Astrocyte (in vitro differentiated cells and primary cell): ENCODE measurements at regions not wholly inside any gene's neighbourhood (a gene's known extent, or its start where the extent isn't known, plus 50 kb on each side); places are given as distances from the start of the nearest gene placed in this dataset.

ENCODE experiments used
- DNase-seq: peaks from one replicate; pipeline ENCODE4 v3.0.0-alpha.2; 2010; ENCODE audit warnings: low read depth
- FAIRE-seq: peaks from 2 replicates; lab custom pipeline; 2011; peaks lifted over from hg19 to GRCh38; lab: Jason Lieb, UNC
- H2AFZ ChIP-seq: 2 replicates; pipeline ENCODE4 v1.6.0; 2012; ENCODE audit warnings: low read depth, low read length, inconsistent platforms
- H3K27ac ChIP-seq: 2 replicates; pipeline ENCODE4 v1.5.1; 2011; ENCODE audit warnings: low read depth, low read length, inconsistent platforms
- H3K27me3 ChIP-seq: 2 replicates; pipeline ENCODE4 v1.6.0; 2011; ENCODE audit warnings: low read length, inconsistent platforms; ENCODE audit not compliant: insufficient read depth
- H3K36me3 ChIP-seq: 2 replicates; pipeline ENCODE4 v1.5.1; 2011; ENCODE audit warnings: low read length, inconsistent platforms; ENCODE audit not compliant: insufficient read depth
- H3K4me1 ChIP-seq: 2 replicates; pipeline ENCODE4 v1.5.1; 2011; ENCODE audit warnings: low read length, inconsistent platforms; ENCODE audit not compliant: insufficient read depth
- H3K4me2 ChIP-seq: 2 replicates; pipeline ENCODE4 v1.6.0; 2012; ENCODE audit warnings: low read length, inconsistent platforms
- H3K4me3 ChIP-seq: 2 replicates; pipeline ENCODE4 v1.5.1; 2011; ENCODE audit warnings: low read depth, mild to moderate bottlenecking, low read length, inconsistent platforms; ENCODE audit not compliant: insufficient read depth
- H3K79me2 ChIP-seq: 2 replicates; pipeline ENCODE4 v1.6.0; 2012; ENCODE audit warnings: mild to moderate bottlenecking, low read length, inconsistent platforms; ENCODE audit not compliant: insufficient read depth
- H3K9ac ChIP-seq: 2 replicates; pipeline ENCODE4 v1.6.0; 2012; ENCODE audit warnings: mild to moderate bottlenecking, low read length, inconsistent platforms
- H3K9me3 ChIP-seq: 2 replicates; pipeline ENCODE4 v1.5.1; 2012; ENCODE audit warnings: low read depth, mild to moderate bottlenecking, low read length, inconsistent platforms; ENCODE audit not compliant: insufficient read depth
- H4K20me1 ChIP-seq: 2 replicates; pipeline ENCODE4 v1.6.0; 2012; ENCODE audit warnings: low read length, inconsistent platforms; ENCODE audit not compliant: insufficient read depth
- H3K27ac Mint-ChIP-seq: one replicate; pipeline ENCODE4 v1.8.0; 2021; ENCODE audit warnings: mild to moderate bottlenecking, mixed read lengths; ENCODE audit not compliant: unreplicated experiment
- H3K27me3 Mint-ChIP-seq: one replicate; pipeline ENCODE4 v1.8.0; 2021; ENCODE audit warnings: low read depth, mixed read lengths; ENCODE audit not compliant: unreplicated experiment
- H3K36me3 Mint-ChIP-seq: one replicate; pipeline ENCODE4 v1.8.0; 2021; ENCODE audit warnings: low read depth, mixed read lengths; ENCODE audit not compliant: unreplicated experiment
- H3K4me1 Mint-ChIP-seq: one replicate; pipeline ENCODE4 v1.8.0; 2021; ENCODE audit warnings: low read depth, mixed read lengths; ENCODE audit not compliant: unreplicated experiment
- H3K4me3 Mint-ChIP-seq: one replicate; pipeline ENCODE4 v1.8.0; 2021; ENCODE audit warnings: mild to moderate bottlenecking, moderate library complexity, mixed read lengths; ENCODE audit not compliant: unreplicated experiment
- H3K9me3 Mint-ChIP-seq: one replicate; pipeline ENCODE4 v1.8.0; 2021; ENCODE audit warnings: mild to moderate bottlenecking, mixed read lengths; ENCODE audit not compliant: unreplicated experiment
- CTCF ChIP-seq: IDR thresholded peaks from 2 replicates; pipeline ENCODE4 v1.5.1; 2011; ENCODE audit warnings: low read depth, mild to moderate bottlenecking, inconsistent platforms, low read length, moderate library complexity; ENCODE audit not compliant: insufficient read depth
- EZH2 ChIP-seq: IDR thresholded peaks from 2 replicates; pipeline ENCODE4 v1.6.1; 2012; ENCODE audit warnings: mild to moderate bottlenecking, low read length, inconsistent platforms; ENCODE audit not compliant: insufficient read depth

GRCh38 chr6:167446971-167447370, 122.1 kb downstream of the TTLL2 start:
- H3K4me3 ChIP-seq, result no peak overlapping the region
- H3K27ac ChIP-seq, result no peak overlapping the region
- no peak overlapping the region for H2AFZ ChIP-seq
- Mint-ChIP-seq H3K4me1 (peaks cover 14% of the 10 kb centered on the region), H3K36me3 (no peaks in the 10 kb centered on the region), H3K27me3 (peaks cover 39% of the 10 kb centered on the region), H3K27ac (no peak overlapping the region), H3K4me3 (no peak overlapping the region), H3K9me3 (peaks cover 6% of the 10 kb centered on the region)
- H3K9me3 ChIP-seq, result no peaks in the 10 kb centered on the region
- no peak overlapping the region for H3K9ac ChIP-seq
- H3K4me1 ChIP-seq, result no peaks in the 10 kb centered on the region
- DNase-seq, result no peak
- TF ChIP-seq EZH2, result no peak
- no peak for TF ChIP-seq CTCF
- no peak overlapping the region for H3K4me2 ChIP-seq
- no peak for FAIRE-seq
- H3K27me3 ChIP-seq, result peaks cover 3% of the 10 kb centered on the region
- no peaks in the 10 kb centered on the region for H4K20me1 ChIP-seq
- no peaks in the 10 kb centered on the region for H3K79me2 ChIP-seq
- no peaks in the 10 kb centered on the region for H3K36me3 ChIP-seq

- Histone ChIP-seq H4K20me1 (no peaks in the 10 kb centered on the region), H3K4me1 (no peaks in the 10 kb centered on the region), H3K4me3 (no peak overlapping the region), H3K9me3 (no peaks in the 10 kb centered on the region), H3K79me2 (no peaks in the 10 kb centered on the region), H3K27ac (no peak overlapping the region), H3K36me3 (no peaks in the 10 kb centered on the region), H3K27me3 (no peaks in the 10 kb centered on the region), H2AFZ (no peak overlapping the region), H3K9ac (no peak overlapping the region), H3K4me2 (no peak overlapping the region)
- Mint-ChIP-seq H3K4me3 (no peak overlapping the region), H3K27me3 (peaks cover 43% of the 10 kb centered on the region), H3K9me3 (peaks cover 6% of the 10 kb centered on the region), H3K27ac (no peak overlapping the region), H3K36me3 (no peaks in the 10 kb centered on the region), H3K4me1 (peaks cover under 1% of the 10 kb centered on the region)
- no peak for FAIRE-seq
- DNase-seq, result no peak
- TF ChIP-seq EZH2 (no peak), CTCF (no peak)
These were observed 123.5 kb downstream of the TTLL2 start for GRCh38 chr6:167448378-167448777.

GRCh38 chr6:167449094-167449861, 124.4 kb downstream of the TTLL2 start:
- no peaks in the 10 kb centered on the region for H4K20me1 ChIP-seq
- no peak overlapping the region for H3K4me3 ChIP-seq
- no peak overlapping the region for H3K27ac ChIP-seq
- TF ChIP-seq EZH2 (no peak), CTCF (no peak)
- FAIRE-seq (no peak), DNase-seq (no peak)
- Mint-ChIP-seq H3K4me3 (no peak overlapping the region), H3K36me3 (no peaks in the 10 kb centered on the region), H3K9me3 (peaks cover 6% of the 10 kb centered on the region), H3K27ac (no peak overlapping the region), H3K4me1 (no peaks in the 10 kb centered on the region), H3K27me3 (peaks cover 40% of the 10 kb centered on the region)
- no peak overlapping the region for H3K4me2 ChIP-seq
- no peaks in the 10 kb centered on the region for H3K27me3 ChIP-seq
- H2AFZ ChIP-seq, result no peak overlapping the region
- no peak overlapping the region for H3K9ac ChIP-seq
- no peaks in the 10 kb centered on the region for H3K36me3 ChIP-seq
- H3K79me2 ChIP-seq, result no peaks in the 10 kb centered on the region
- no peaks in the 10 kb centered on the region for H3K9me3 ChIP-seq
- H3K4me1 ChIP-seq, result no peaks in the 10 kb centered on the region
